Peyer's patch (tissue), 4 donors: ENCODE measurements at regions not wholly inside any gene's neighbourhood (a gene's known extent, or its start where the extent isn't known, plus 50 kb on each side); places are given as distances from the start of the nearest gene placed in this dataset.
"Not testable (repeated sequence)": the region's sequence is repeated elsewhere in the genome, so short reads cannot be mapped to it uniquely, and the experiment has no call there.

Experiments
- DNase-seq, 3 donors: peaks; one replicate each; pipeline ENCODE4 v3.0.0-alpha.2; 2017 to 2019
- H3K27ac ChIP-seq, 4 donors: fragments of 200-600 bp; sonication (generic); one replicate each; pipeline ENCODE4 v1.5.1; 2016 to 2019
- H3K27me3 ChIP-seq, 2 donors: fragments of 200-600 bp; sonication (generic); one replicate each; pipeline ENCODE4 v1.5.1; 2019
- H3K36me3 ChIP-seq, 3 donors: fragments of 200-600 bp; sonication (generic); one replicate each; pipeline ENCODE4 v1.5.1; 2016 to 2019
- H3K4me1 ChIP-seq, 4 donors: fragments of 200-600 bp; sonication (generic); one replicate each; pipeline ENCODE4 v1.5.1; 2016 to 2019
- H3K4me3 ChIP-seq, 4 donors: fragments of 200-600 bp; sonication (generic); 1 replicate in 3 of 4; 2 replicates in 1 of 4; pipeline ENCODE4 v1.5.1; 2016 to 2019; ENCODE audit warnings: mild to moderate bottlenecking in 1 of 4
- H3K9me3 ChIP-seq, 4 donors: fragments of 200-600 bp; sonication (generic); one replicate each; pipeline ENCODE4 v1.5.1; 2016 to 2019; ENCODE audit warnings: mild to moderate bottlenecking in 1 of 4
- CTCF ChIP-seq, 6 experiments: fragments of 450-650 bp in 4 of 6; fragments of 200-600 bp in 2 of 6; sonication (generic) in 1 of 6; IDR thresholded peaks; one replicate each; pipeline ENCODE4 v1.5.1; 2017 to 2019; ENCODE audit warnings: antibody characterized with exemption in 6 of 6, mild to moderate bottlenecking in 3 of 6, moderate library complexity in 1 of 6
- POLR2A ChIP-seq, 2 donors: fragments of 450-650 bp; IDR thresholded peaks; one replicate each; pipeline ENCODE4 v1.5.1; 2017; ENCODE audit warnings: antibody characterized with exemption in 2 of 2, mild to moderate bottlenecking in 2 of 2, moderate library complexity in 2 of 2

- TF ChIP-seq POLR2A (IDR thresholded peaks at IDR 0.05) (no peak), CTCF (IDR thresholded peaks at IDR 0.05) (no peak)
- H3K36me3 ChIP-seq: no peaks in the 10 kb centered on the region
- no peak overlapping the region for H3K4me3 ChIP-seq
- no peak overlapping the region for H3K27ac ChIP-seq
- no peak for DNase-seq
- no peaks in the 10 kb centered on the region for H3K9me3 ChIP-seq
- no peaks in the 10 kb centered on the region for H3K4me1 ChIP-seq
- H3K27me3 ChIP-seq: no peaks in the 10 kb centered on the region
Measured at GRCh38 chr21:31592516-31592915, 67.0 kb upstream of the SOD1 start.

- H3K4me3 ChIP-seq: no peak overlapping the region
- H3K27ac ChIP-seq: no peak overlapping the region
- no peaks in the 10 kb centered on the region for H3K27me3 ChIP-seq
- TF ChIP-seq CTCF (IDR thresholded peaks at IDR 0.05) (no peak), POLR2A (IDR thresholded peaks at IDR 0.05) (no peak)
- H3K9me3 ChIP-seq: no peaks in the 10 kb centered on the region
- H3K36me3 ChIP-seq: no peaks in the 10 kb centered on the region
- DNase-seq: no peak
- H3K4me1 ChIP-seq: no peaks in the 10 kb centered on the region
Measured at GRCh38 chr21:31589820-31590219, 69.7 kb upstream of the SOD1 start.

GRCh38 chr21:31586118-31586517 is 73.4 kb upstream of the SOD1 start:
- TF ChIP-seq POLR2A (IDR thresholded peaks at IDR 0.05): no peak
- TF ChIP-seq CTCF (IDR thresholded peaks at IDR 0.05): no peak
- Histone ChIP-seq H3K4me3 (no peak overlapping the region), H3K9me3 (no peaks in the 10 kb centered on the region), H3K4me1 (no peaks in the 10 kb centered on the region), H3K27me3 (no peaks in the 10 kb centered on the region), H3K27ac (no peak overlapping the region), H3K36me3 (no peaks in the 10 kb centered on the region)
- no peak for DNase-seq

GRCh38 chr21:31583937-31584336 is 75.6 kb upstream of the SOD1 start:
- H3K36me3 ChIP-seq, H3K4me1 ChIP-seq, DNase-seq, H3K27ac ChIP-seq, H3K4me3 ChIP-seq, H3K27me3 ChIP-seq, H3K9me3 ChIP-seq: not testable (repeated sequence)

- no peaks in the 10 kb centered on the region for H3K9me3 ChIP-seq
- no peaks in the 10 kb centered on the region for H3K27me3 ChIP-seq
- no peaks in the 10 kb centered on the region for H3K4me1 ChIP-seq
- H3K36me3 ChIP-seq: no peaks in the 10 kb centered on the region
- no peak for DNase-seq
- no peak overlapping the region for H3K27ac ChIP-seq
- TF ChIP-seq POLR2A (IDR thresholded peaks at IDR 0.05): no peak
- TF ChIP-seq CTCF (IDR thresholded peaks at IDR 0.05): no peak
- H3K4me3 ChIP-seq: no peak overlapping the region
Measured at GRCh38 chr21:31583498-31583897, 76.0 kb upstream of the SOD1 start.

- TF ChIP-seq POLR2A (IDR thresholded peaks at IDR 0.05) (no peak), CTCF (IDR thresholded peaks at IDR 0.05) (peak; percentile 45 to 72 (median 68))
- no peak overlapping the region for H3K27ac ChIP-seq
- no peak overlapping the region for H3K4me3 ChIP-seq
- no peaks in the 10 kb centered on the region for H3K36me3 ChIP-seq
- DNase-seq: peak; percentile 59 to 86 (median 62)
- no peaks in the 10 kb centered on the region for H3K4me1 ChIP-seq
- H3K27me3 ChIP-seq: no peaks in the 10 kb centered on the region
- no peaks in the 10 kb centered on the region for H3K9me3 ChIP-seq
Measured at GRCh38 chr21:31580866-31581276, 78.6 kb upstream of the SOD1 start.
